HG02610 (cell line): ENCODE measurements at regions not wholly inside any gene's neighbourhood (a gene's known extent, or its start where the extent isn't known, plus 50 kb on each side); places are given as distances from the start of the nearest gene placed in this dataset.
A peak's percentile ranks its signal among the peaks of the same experiment; 100 is the strongest.
"Not testable (repeated sequence)": the region's sequence is repeated elsewhere in the genome, so short reads cannot be mapped to it uniquely, and the experiment has no call there.

Experiments
- ATAC-seq: cut with Tn5 transposase; IDR thresholded peaks from one replicate; pipeline ENCODE4 v1.9.1; 2021; ENCODE audit warnings: mild to moderate bottlenecking, moderate library complexity; ENCODE audit not compliant: unreplicated experiment

DNA sequence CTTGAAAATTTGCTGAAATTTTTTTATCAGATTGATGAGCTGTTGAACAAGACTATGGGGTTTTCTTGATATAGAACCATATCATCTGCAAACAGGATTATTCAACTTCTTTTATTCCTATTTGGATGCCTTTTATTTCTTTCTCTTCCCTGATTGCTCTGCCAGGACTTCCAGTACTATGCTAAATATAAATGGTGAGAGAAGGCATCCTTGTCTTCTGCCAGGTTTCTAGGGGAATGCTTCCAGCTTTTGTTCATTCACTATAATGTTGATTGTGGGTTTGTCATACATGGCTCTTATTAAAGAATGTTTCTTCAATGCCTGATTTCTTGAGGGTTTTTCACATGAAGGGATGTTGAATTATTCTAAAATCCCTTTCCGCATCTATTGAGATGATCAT lies 1139.5 kb downstream of the FAM133A start:
- no peak for ATAC-seq

GRCh38 chrX:94814216-94814615 lies 1140.2 kb downstream of the FAM133A start:
- no peak for ATAC-seq

GRCh38 chrX:94830717-94831116 lies 1156.7 kb downstream of the FAM133A start:
- ATAC-seq = peak; percentile 97

GRCh38 chrX:94831364-94831763 lies 1157.4 kb downstream of the FAM133A start:
- no peak for ATAC-seq

DNA sequence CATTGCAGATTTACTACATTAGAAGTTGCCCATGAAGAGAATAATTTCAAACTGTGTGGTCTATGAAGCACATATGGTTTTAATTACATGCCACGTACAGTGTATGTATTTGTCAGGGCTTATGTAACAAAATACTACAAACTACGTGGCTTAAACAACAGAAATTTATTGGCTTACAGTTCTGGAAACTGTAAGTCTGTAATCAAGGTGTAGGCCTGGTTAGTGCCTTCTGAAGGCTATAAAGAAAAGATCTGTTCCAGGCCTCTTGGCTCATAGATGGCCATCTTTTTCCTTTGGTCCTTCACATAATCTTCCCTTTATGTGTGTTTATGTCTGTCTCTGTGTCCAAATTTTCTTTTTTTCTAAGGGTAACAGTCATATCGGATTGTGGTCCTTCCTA lies 1160.2 kb downstream of the FAM133A start:
- no peak for ATAC-seq

GRCh38 chrX:94850811-94851210 lies 1176.8 kb downstream of the FAM133A start:
- no peak for ATAC-seq

DNA sequence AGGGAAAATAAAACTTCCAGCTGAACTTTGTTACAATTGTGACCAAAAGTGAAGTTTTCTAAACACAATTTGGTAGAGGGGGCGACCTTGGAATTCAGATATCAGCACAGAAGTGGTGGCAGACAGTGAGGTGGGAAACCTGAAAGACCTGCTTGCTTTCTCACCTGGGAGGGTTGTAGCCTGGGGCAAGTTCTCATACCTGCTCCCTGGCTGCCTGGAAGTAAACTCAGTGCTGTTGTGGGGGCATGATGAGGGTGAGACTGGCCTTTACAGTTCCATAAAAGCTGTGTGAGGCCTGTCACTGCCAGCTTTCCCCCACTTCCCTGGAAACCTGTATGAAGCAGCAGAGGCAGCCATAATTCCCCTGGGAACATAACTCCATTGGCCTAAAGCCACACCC lies 1180.2 kb downstream of the FAM133A start:
- no peak for ATAC-seq

GRCh38 chrX:94862470-94862869 lies 1188.5 kb downstream of the FAM133A start:
- not testable (repeated sequence) for ATAC-seq

DNA sequence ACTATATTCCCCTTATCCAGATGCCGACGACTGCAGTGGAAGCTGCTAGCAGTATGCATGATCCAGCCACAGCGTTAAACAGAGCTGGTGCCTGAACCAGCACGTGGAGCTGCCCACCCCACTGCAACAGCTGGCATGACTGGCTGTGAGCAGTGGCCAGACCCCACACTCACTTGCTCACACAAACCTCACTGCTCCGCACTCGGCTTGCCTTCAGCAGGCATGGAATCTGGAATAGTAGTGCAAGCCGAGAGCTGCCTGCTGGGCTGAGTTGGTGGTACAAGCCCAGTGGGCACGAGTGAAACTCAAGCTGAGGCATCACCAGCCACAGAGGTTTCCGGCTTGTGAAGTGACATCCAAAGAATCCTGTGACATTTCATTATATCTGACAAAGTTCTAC lies 1197.6 kb downstream of the FAM133A start:
- ATAC-seq = no peak

DNA sequence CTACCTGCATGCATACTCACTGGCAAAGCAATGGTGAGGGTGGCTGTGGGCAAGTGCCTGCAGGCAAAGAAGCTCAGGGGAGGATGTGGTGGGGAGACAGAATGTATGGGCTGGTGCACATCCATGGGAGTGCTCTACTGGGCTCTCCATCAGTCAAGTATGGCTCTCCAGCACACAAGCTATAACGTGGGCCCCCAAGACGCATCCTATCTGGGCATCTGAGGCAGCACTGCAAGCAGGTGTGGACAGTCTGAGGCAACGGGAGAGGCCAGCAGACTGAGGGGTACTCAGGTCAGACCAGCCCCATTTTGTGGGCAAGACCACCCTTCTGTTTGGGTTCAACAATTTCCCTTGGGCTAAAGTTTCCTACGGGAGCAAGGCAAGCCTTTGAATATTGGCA lies 1227.8 kb downstream of the FAM133A start:
- no peak for ATAC-seq

DNA sequence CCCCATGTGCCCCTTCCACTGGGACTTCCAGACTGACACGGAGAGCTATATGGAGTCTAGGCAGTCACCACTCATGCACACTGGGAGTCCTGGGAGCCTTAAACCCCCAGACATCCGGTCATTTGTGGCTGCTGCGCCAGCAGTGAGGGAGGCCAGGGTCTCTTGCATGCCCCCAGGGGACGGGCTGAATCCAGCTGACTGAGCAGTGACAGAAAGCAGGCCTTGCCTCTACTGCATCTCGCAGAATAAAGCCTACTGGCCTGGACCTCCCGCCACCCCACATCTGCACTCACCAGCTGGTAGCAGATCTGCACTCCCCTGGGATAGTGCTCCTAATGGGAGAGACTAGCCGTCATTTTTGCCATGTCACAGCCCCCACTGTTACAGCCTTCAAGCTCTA lies 1234.2 kb downstream of the FAM133A start:
- ATAC-seq = no peak

DNA sequence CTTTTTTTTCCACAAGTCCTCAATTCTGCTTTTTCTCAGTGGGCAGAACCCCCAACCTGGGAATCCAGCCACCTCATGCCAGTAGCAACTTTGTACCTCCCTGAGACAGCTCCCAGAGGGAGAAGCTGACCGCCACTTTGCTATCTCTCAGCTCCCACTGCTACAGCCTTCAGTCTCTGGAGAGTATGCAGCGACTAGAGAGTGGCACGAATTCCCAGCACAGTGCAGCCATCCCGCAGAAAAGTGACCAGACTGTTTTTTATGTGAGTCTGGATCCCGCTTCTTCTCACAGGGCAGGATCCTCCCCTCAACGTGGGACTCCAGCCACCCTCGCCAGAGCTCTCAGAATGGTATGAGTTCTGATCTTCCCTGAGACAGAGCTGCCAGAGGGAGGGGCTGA lies 1234.6 kb downstream of the FAM133A start:
- no peak for ATAC-seq

DNA sequence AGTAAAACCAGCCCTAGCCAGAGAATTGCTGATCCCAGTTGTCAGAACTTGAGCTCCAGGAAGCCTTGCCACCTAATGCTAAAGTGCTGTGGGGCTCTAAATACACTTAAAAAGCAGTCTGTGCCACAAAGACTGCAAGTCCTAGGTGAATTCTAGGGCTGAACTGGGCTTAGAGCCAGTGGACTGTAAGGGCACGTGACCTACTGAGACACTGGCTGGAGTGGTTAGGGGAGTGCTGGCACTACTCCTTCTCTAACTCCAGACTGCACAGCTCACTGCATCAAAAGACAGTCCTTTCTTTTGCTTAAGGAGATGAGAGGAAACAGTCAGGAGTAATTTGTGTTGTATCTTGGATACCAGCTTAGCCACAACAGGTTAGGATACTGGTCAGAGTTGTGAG lies 1240.2 kb downstream of the FAM133A start:
- no peak for ATAC-seq

DNA sequence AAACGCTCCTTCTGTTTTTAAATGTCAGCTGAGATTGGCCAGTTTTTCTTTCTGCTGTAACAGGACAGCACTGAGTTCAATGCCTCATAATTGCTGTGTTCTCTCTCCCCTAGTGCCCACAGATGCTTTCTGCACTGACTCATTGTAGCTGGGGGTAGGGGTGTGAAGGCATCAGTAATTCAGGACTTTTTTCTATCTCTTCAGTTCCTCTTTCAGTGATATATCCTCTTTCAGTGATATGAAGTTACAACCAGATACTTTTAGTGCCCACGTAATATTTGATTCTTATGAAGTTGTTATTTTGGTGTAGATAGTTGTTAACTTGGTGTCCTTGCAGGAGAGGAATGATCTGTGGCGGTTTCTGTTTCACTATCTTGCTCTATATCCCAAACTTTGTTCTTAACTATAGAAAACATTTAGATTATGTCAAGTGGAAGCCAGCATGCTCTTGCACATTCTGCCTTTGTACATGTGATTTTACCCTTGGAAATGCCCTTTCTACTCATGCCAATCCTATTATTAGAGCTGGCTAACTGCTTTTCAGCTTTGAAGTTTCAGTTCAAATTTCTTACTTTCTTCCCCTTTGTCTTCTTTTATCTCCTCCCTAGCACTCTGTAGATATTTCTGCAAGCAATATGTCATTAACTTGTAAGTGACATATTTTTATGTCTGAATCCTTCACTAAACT lies 1258.4 kb downstream of the FAM133A start:
- peak; percentile 96 for ATAC-seq

DNA sequence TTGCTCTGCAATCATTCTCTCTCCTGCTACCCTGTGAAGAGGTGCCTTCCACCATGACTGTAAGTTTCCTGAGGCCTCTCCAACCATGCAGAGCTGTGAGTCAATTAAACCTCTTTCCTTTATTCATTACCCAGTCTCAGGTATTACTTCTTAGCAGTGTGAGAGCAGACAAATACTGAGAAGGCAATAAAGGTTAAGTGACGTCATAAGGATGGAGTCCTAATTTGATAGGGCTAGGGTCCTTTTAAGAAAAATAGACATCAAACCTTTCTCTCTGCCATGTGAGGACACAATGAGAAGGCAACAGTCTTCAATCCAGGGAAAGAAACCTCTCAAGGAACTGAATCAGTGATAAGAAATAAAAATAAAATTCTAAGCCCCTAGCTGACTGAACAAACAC lies 1262.7 kb downstream of the FAM133A start:
- ATAC-seq = no peak

DNA sequence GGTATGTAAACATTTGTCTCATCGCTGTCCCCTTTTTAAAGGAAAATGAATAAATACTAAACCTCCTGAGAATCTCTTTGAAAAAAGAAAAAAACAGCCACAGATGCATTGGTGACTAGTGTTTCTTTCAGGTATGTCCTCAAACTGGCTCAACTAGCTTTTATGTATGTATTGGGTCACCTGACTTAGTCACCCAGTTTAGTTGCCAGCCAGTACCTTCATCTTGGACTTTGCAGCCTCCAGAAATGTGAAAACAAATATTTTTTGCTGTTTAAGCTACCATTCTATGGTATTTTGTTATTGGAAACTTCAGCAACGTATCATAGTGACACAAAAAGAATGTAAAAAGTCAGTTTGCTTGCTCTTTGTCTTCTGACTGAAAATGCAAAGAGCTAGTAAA lies 1263.5 kb downstream of the FAM133A start:
- no peak for ATAC-seq

DNA sequence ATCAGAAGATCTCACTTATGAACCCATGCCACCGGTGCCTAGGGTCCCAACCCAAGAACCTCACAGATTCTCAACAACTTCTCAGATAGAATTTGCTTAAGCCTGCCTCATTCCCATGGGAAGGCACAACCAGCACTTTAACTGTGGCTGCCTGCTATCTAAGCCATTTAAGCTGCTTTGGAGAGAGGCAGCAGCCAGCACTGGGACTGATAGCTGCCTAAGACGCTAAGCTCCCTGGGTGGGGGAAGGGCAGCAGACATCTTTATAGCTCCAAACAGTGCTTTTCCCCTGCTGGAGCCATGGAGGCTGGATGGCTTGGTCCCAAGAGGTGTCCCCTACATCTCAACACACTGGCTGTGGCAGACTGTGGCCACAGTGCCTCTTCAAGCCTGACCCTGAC lies 1268.6 kb downstream of the FAM133A start:
- no peak for ATAC-seq

DNA sequence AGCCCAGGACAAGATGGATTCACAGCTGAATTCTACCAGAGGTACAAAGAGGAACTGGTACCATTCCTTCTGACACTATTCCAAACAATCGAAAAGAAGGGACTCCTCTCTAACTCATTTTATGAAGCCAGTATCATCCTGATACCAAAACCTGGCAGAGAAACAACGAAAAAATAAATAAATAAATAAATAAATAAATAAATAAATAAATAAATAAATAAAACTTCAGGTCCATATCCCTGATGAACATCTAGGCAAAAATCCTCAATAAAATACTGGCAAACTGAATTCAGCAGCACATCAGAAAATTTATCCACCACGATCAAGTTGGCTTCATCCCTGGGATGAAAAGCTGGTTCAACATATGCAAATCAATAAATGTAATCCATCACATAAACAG lies 1272.1 kb downstream of the FAM133A start:
- ATAC-seq = not testable (repeated sequence)

GRCh38 chrX:94961730-94962129 lies 1287.7 kb downstream of the FAM133A start:
- no peak for ATAC-seq

GRCh38 chrX:94977562-94977961 lies 1303.6 kb downstream of the FAM133A start:
- ATAC-seq = no peak

GRCh38 chrX:94977986-94978385 lies 1304.0 kb downstream of the FAM133A start:
- no peak for ATAC-seq
